ENCODE measurements at regions not wholly inside any gene's neighbourhood (a gene's known extent, or its start where the extent isn't known, plus 50 kb on each side); places are given as distances from the start of the nearest gene placed in this dataset.

GRCh38 chr2:64260093-64260803, 116.0 kb upstream of the PELI1 start:
- Mint-ChIP-seq H3K36me3 (ENCODE audit: insufficient read depth) (no peaks in the 10 kb centered on the region), H3K27ac (no peak overlapping the region), H3K27me3 (peaks cover 23% of the 10 kb centered on the region), H3K9me3 (ENCODE audit: low read depth) (no peaks in the 10 kb centered on the region), H3K4me3 (ENCODE audit: low read depth) (no peak overlapping the region), H3K4me1 (ENCODE audit: low read depth) (peaks cover 13% of the 10 kb centered on the region)
- no peak for DNase-seq (ENCODE audit: low spot score, unreplicated experiment)
- no peak for TF ChIP-seq CTCF (IDR thresholded peaks at IDR 0.05; ENCODE audit: unreplicated experiment)

DNA sequence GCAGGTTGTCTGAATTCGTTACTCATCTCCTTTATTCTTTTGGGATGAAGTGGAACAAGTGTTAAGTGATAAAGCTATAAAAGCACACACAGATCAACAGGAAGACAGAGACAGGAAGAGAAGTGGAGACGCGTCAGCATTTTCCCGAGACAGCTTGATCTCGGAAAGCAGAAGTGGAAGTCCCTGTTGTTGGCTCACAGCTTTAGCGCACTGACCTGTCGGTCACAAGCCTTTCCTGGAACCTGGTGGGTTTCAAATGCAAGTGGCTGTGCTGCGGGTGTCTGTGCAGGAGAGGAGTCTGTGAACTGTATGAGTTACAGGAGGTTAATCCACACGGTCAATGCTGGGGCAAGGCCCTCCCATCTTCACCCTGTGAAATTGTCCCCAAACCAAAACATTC, 116.6 kb upstream of the PELI1 start:
- H3K27me3 Mint-ChIP-seq = peaks cover 17% of the 10 kb centered on the region

DNA sequence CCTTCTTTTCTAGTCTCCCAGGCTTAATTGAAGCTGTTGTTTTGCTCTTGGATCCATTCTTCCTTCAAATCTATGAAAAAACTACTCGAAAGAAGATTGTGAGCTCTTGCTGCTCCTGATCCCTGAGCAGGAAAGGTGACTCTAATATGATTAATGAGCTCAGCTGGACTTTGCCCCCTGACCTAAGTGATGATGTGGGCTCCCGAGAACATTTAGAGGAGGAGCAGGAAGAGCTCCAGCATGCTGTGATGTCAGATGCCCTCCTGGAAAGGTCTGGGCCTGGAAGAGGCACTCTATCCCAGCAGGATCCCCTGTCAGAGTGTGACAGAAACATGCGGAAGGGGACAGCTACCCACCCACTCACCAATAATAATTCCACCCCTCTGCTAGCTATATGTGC, 117.9 kb upstream of the PELI1 start:
- no peak for TF ChIP-seq CTCF (IDR thresholded peaks at IDR 0.05; ENCODE audit: unreplicated experiment)
- peaks cover 13% of the 10 kb centered on the region for H3K4me1 Mint-ChIP-seq (ENCODE audit: low read depth)
- H3K27me3 Mint-ChIP-seq = peaks cover 7% of the 10 kb centered on the region
- peak overlapping the region; percentile 54 for H3K27ac Mint-ChIP-seq
- H3K9me3 Mint-ChIP-seq (ENCODE audit: low read depth) = no peaks in the 10 kb centered on the region
- H3K36me3 Mint-ChIP-seq (ENCODE audit: insufficient read depth) = no peaks in the 10 kb centered on the region
- no peak overlapping the region for H3K4me3 Mint-ChIP-seq (ENCODE audit: low read depth)
- DNase-seq (ENCODE audit: low spot score, unreplicated experiment) = no peak

More for the DNA sequence above, 116.6 kb upstream of the PELI1 start:
- no peak for TF ChIP-seq CTCF (IDR thresholded peaks at IDR 0.05; ENCODE audit: unreplicated experiment)
- no peak for DNase-seq (ENCODE audit: low spot score, unreplicated experiment)
- no peak overlapping the region for H3K4me3 Mint-ChIP-seq (ENCODE audit: low read depth)
- H3K27ac Mint-ChIP-seq = no peak overlapping the region
- no peaks in the 10 kb centered on the region for H3K36me3 Mint-ChIP-seq (ENCODE audit: insufficient read depth)
- no peaks in the 10 kb centered on the region for H3K9me3 Mint-ChIP-seq (ENCODE audit: low read depth)
- H3K4me1 Mint-ChIP-seq (ENCODE audit: low read depth) = peaks cover 13% of the 10 kb centered on the region

DNA sequence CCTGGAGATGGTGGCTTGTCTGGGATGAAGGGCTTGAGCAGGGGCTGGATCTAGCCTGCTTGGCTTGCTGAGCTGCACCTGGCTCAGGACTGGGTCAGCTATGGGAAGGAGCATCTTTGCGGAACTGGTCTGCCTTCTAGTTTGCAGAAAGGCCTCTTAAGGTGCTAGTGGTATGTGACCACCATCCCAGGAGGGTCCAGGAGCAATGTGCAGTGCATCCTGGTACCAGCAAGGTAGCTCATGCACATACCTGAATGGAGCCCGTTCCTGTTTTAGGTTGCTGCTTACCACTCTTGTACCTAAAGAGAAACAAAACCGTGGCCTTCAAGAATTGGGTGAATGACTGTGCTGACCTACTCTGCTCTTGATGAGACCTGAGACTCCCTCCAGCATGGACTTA, 118.6 kb upstream of the PELI1 start:
- Mint-ChIP-seq H3K27ac (no peak overlapping the region), H3K27me3 (peaks cover 4% of the 10 kb centered on the region), H3K4me1 (ENCODE audit: low read depth) (peaks cover 9% of the 10 kb centered on the region), H3K36me3 (ENCODE audit: insufficient read depth) (no peaks in the 10 kb centered on the region), H3K4me3 (ENCODE audit: low read depth) (no peak overlapping the region), H3K9me3 (ENCODE audit: low read depth) (no peaks in the 10 kb centered on the region)
- no peak for DNase-seq (ENCODE audit: low spot score, unreplicated experiment)
- TF ChIP-seq CTCF (IDR thresholded peaks at IDR 0.05; ENCODE audit: unreplicated experiment) = no peak

- no peak for DNase-seq (ENCODE audit: low spot score, unreplicated experiment)
- no peak for TF ChIP-seq CTCF (IDR thresholded peaks at IDR 0.05; ENCODE audit: unreplicated experiment)
- no peaks in the 10 kb centered on the region for H3K36me3 Mint-ChIP-seq (ENCODE audit: insufficient read depth)
- peaks cover 8% of the 10 kb centered on the region for H3K4me1 Mint-ChIP-seq (ENCODE audit: low read depth)
- no peak overlapping the region for H3K27ac Mint-ChIP-seq
- peaks cover 3% of the 10 kb centered on the region for H3K27me3 Mint-ChIP-seq
- no peak overlapping the region for H3K4me3 Mint-ChIP-seq (ENCODE audit: low read depth)
- no peaks in the 10 kb centered on the region for H3K9me3 Mint-ChIP-seq (ENCODE audit: low read depth)
Observed at GRCh38 chr2:64263315-64263714, 119.1 kb upstream of the PELI1 start.
